Fibroblast of upper back skin (primary cell): ENCODE measurements at regions not wholly inside any gene's neighbourhood (a gene's known extent, or its start where the extent isn't known, plus 50 kb on each side); places are given as distances from the start of the nearest gene placed in this dataset.

Source experiments
- DNase-seq: peaks from one replicate; pipeline ENCODE4 v3.0.0-alpha.2; 2013

DNA sequence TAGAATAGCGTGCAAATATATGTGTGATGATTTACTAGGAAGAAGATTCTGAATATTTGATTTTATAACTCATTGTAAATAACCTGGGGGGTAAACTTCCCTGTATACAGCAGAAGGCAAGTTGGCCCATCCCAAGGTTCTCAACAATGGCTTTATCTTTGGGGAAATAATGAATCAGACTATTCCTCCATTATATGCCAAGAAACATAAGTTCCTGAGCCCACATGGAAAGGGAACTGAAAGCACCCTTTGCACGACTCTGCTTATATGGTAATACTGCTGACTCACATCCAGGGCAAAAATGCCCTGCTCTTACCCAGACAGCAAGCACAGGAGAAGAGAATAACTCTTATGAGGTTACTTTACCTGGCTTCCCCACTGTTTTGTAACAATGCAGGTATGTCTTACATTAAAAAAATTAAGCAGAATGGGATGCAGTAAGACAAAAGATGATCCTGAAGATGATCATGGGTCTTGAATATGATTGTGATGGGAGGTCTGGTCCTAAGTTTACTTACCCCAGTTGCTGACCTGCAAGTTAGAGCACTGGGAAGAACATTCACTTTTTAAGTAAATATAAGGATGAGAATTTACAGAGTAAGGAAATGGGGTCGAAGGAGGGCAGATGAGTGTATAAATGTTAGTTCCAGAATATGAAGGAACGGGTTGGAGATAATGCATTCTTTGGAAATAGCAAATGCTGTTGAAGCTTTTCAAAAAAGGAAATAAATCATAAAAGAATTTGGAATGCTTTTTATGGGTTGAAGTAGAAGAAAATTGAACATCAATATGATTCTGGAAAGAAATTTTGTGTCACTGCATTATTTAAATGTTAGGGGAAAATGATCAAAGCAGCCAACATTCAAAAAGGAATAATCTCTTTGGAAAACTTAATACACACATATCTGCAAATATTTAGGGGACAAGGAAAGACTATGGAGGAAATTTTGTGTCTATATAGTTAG, 428.4 kb upstream of the MPDZ start:
- DNase-seq, result peak; percentile 44

DNA sequence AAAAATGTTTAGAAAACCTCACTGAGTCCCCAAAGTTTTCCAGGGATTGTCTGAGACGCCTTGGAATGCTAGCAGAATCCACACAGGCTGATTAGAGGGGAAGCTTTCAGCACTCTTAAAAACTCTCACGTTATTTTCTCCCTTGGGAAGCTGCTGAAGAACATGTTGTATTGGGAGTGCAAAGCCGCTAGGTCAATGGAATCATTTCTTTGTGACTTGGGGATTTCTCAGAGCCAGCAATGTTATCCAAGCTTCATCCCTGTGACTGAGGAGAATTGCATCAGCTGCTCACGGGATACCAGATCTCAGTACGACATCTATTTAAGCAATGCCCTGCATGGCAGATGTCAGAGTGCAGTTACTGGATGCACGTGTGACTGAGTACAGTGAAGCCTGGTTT, 426.4 kb upstream of the MPDZ start:
- peak; percentile 93 for DNase-seq

DNA sequence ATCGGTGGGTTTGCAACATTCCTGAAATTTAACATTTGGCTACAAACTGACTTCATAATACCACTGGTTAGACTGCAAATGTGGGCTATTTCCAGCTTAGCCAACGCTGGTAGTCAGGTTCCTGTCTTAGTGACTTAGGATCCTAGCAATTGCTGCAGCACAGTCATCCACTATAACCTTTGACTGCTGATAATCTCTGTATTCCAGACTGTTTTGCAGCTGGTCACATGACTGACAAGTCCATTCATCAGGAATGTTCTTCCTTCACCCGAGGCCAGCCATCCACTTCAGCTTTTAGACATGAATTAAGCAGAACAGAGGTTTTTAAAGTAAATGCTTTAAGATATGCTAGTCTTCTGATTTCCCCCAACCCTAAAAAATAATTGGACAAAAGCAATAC, 425.9 kb upstream of the MPDZ start:
- peak; percentile 48 for DNase-seq

DNA sequence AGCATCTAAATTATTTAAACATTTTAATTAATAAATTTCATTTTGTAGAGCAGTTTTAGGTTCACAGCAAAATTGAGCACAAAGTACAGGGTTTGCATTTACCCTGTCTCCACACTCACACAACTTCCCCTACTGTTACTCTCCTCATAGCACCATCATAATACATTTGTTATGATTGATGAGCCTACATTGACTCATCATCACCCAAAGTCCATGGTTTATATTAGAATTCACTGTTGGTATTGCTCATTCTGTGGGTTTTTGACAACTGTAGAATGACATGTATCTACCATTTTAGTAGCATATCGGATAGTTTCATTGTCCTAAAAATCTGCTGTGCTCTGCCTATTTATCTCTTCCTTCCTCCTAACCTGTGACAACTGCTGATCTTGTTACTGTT, 411.1 kb upstream of the MPDZ start:
- peak; percentile 48 for DNase-seq

DNA sequence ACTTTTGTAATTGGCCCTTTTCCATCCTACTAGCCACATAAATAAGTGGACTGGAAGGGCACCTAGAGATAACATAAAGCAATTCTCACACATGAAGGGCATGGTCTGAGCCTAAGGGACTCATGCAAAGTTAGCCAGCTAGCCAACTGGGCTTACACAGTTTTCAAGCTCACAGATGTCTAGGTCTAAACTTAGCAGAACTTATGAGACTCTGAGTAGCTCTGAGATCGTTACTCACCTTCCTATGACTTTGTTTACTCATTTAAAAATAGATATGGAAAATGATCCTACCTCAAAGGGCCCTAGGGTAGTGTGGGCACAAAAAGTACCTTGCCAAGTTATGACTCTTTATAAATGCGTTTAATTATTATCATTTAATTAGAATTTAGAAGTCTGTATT, 410.4 kb upstream of the MPDZ start:
- DNase-seq, result no peak

DNA sequence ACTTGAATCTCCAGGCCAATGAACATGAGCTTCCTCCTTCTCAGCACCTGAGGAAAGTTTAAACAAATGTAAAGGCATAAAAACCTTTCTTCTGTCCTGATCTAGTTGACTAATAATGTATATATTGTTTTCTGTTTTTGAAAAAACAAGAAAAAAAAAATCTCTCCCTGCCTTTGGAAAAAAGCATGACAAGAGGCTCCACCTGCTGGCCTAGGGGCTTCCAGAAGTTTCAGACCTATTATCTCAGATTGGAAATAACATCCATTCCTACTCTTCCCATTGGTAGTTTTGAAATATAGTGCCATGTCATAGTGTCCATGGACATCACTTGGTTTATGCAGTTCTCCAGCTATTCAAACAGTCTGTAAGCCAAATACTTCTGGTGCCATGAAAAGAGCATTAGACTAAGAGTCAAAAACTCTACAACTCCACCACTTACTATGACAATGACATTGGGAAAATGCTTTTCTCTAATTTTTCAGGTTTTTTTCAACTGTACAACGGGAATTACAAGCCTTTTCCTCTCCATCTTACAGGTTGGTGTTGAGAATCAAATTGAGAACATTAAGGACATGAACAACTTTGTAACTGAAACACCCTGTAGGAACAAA, 409.6 kb upstream of the MPDZ start:
- peak; percentile 20 for DNase-seq

DNA sequence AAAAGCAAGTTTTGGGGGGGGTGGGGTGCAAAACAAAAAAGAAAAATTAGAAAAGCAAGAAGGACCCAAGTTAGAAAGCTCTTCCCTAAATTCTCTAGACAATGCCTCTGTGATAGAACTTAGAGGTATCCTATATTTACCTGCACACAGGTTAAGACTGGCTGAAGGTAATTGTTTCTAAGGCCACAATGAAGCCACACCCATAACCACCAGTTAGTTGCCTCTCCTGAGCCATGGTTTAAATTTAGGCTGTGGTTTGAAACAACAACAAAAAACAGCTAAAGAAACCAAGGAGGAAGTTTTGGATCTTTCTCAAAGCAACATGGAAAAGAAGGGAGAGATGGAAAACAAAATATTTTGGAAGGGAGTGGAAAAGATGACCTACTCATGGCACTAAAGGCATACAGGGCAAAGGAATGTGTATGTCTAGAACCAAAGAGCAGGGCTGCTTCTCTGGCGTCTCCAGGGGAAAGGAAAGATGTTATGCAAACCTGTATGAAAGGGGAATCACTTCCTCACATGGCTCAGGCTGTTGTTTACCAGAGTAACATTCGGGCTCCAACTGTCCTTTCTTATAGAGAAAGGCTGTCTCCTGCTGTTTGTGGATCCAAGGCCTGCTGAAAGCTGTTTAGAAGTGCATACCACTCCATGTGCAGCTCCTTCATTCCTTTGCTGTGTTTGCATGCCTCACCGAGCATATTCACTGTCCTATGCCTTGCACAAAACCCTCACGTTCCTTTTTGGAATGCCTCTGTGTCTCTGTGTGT, 408.9 kb upstream of the MPDZ start:
- DNase-seq, result peak; percentile 17

DNA sequence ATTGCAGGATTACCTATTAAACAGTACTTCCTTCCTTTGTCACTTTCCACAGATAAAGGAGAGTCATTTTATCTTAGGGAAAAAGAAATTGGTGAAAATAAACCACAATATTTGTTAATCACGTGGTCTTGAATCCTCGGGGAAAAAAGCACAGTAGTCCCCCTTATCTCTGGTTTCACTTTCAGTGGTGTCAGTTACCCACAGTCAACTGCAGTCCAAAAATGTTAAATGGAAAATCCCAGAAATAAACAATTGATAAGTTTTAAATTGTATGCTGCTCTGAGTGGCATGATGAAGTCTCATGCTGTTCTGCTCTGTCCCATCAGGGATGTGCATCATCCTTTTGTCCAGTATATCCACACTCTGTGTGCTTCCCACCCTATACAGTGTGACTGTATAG, 405.2 kb upstream of the MPDZ start:
- no peak for DNase-seq

DNA sequence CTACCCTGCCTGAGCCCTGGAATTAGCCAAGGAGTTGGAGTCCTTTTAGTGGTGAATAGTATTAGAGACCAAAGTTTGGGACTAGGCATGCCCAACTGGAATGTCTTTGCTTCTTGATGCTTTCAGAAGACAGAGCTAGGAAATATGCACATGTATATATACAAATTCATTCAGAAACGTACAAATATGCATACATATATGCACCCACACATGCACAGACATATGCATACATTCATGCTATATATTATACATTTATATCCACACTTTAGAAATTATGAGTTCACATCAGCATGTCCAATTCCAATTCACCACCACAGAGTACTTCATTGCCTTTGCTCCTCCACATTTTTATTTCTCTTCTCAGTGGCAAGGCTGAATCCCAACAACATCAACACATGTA, 398.3 kb upstream of the MPDZ start:
- DNase-seq, result no peak

DNA sequence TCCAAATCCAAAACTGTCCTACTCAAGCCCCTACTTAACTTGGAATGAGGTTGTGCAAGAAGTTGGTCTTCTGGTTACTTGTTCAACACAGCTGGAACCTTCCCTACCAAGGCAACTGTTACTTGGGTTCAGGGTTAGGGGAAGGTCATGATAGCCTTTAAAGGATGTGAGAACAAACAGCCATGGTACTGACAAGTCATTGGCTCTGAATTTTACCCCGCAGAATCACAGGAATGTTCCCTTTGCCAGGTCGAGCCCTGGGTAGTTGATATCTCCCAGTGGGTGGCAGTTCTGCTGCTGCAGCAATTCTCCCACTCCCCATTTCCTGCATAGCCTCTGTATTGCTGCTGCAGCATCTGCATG, 396.1 kb upstream of the MPDZ start:
- no peak for DNase-seq

DNA sequence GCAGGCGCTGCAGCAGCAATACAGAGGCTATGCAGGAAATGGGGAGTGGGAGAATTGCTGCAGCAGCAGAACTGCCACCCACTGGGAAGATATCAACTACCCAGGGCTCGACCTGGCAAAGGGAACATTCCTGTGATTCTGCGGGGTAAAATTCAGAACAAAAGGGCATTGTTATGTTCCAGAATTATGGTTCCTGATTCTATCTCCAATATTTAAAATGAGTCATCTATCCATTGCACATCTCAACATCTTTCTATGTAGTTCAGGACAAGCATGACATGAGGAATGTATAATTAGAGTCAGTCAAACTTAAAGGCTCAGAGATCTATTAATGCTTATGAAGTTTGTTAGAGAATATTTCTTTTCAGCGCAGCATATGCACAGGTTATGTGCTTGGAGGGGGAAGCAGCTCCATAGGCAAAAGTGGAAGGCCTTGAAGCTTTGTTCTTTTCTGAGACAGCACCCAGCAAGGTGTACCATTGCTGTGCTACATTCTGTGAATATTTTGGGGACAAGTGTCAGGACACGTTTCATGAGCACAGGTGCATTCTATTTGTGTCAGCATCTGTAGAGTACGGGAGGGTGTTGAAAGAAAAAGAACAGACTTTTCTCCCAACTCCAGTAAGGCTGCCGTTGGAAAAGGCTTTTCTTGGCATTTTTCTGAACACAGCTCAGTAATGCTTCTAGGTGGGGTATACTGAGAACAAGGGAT, 395.6 kb upstream of the MPDZ start:
- DNase-seq, result no peak

DNA sequence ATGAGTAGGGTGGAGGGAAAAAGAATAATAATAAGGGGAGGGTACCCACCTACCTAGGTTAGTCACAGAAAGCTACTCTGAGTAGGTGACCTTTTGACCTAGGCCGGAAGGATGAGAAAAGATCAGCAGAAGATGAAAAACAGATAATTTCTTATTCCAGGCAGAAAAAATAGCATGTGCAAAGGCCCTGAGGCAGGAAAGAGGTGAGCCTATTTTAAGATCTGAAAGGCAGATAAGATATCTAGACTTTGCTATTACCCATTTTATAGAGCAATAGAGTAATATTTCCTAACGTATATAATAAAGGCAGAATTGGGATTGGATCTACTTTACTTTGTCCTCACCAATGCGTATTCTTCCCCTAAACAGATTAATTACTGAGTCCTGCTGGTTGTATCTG, 393.9 kb upstream of the MPDZ start:
- DNase-seq, result no peak

DNA sequence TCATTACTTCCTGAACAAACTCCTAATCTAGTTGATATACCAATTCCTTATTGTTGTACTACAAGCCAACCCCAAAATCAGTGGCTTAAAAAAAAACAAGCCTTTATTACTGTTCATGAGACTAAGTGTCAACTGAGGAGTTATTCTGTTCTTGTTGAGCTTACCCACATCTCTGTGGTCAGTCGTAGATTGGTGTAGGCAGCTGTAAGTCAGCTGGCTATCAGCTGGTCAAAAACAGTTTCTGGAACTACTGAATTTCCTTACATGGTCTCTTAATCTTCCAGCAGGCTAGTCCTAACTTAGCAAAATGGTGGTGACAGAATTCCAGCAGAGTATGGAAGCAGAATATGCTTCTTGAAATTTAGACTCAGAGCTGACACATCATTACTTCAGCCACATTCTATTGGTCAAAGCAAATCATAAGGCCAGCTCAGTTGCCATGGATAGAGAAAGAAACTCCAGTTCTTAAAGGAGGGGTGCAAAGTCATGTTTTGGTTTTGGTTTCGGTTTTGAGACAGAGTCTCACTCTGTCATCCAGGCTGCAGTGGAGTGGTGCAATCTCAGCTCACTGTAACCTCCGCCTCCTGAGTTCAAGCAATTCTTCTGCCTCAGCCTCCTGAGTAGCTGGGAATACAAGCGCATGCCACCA, 386.1 kb upstream of the MPDZ start:
- peak; percentile 16 for DNase-seq

DNA sequence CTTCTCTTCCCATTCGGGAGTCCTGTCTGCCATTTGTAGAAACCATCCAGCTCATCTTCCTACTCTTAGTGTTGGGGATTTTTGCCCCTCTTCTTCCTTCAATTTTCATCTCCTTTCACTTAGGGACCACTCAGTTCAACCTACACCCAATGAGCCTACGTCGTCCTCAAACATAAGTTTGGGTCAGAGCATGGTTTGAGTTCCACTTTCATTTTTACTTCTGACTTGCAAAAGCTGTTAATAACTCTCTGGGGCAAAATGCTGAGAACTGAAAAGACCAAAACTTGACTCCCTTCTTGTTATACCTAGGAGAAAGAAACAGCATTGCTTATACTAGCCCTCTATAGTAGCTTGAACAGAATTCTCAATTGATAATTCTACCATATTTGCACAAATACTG, 381.5 kb upstream of the MPDZ start:
- DNase-seq, result no peak

DNA sequence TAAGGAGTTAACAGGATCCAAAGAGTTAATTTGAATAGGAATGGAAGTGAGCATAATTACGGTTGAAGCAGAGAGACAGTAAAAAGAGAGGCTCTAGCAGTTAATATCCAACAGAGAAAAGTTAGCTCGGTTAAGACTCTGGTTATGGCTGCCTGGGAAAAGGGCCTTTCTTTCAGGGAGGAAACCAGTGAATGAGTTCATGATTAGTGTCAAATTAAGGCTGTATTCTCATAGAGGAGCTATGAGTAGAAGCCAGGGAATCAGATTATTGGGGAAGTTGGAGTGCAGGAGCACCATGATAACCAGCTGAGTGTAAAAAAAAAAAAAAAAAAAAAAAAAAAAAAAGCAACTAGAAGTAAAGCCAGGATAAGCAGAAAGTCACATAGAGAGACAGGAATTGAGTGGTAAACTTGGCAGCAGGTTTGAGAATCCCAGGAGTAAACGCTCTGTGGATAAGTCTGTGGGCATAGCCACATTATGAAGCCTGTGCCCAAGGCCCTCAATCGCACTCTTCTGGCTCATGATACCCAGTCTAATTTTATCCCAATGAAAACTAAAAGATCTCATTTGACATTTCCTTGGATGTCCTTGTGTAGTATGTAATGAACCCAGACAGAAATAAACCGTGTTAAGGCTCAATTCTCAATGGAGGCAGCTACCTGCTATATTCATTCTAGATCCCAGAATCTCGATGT, 372.6 kb upstream of the MPDZ start:
- no peak for DNase-seq

DNA sequence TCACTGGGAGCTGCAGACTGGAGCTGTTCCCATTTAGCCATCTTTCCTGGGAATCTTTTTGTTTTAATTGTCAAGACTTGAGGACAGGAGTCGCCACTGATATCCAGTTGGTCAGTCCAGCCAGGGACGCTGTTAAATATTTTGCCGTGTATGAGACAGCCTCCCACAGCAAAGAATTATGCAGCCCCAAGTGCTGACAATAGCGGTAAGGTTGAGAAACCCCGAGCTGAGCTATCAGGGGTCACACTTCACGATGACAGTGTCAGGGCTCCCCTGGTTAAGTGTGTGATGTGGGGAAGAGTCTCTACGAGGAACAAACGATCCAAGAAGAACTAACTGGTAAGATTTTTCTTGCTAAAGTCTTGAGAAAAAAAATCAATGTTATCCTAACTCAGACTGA, 372.0 kb upstream of the MPDZ start:
- DNase-seq, result no peak

DNA sequence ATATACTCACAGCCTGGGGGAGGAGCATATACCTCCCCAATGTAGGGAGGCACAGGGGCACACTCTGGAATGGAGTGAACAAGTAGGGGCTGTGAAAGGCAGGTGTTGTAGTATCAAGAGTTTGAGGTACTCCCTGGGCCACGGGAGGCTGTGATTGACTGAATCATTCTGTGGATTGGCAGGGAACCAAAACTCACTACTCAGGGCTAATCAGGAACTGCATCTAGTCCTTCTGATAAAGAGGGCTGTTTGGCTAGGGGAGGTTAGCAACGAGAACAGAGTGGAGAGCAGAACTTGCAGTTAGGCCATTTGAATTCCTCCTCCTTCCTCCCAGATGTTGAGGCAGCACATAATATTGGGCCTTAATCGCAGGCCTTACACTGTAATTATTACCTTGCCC, 369.2 kb upstream of the MPDZ start:
- no peak for DNase-seq

DNA sequence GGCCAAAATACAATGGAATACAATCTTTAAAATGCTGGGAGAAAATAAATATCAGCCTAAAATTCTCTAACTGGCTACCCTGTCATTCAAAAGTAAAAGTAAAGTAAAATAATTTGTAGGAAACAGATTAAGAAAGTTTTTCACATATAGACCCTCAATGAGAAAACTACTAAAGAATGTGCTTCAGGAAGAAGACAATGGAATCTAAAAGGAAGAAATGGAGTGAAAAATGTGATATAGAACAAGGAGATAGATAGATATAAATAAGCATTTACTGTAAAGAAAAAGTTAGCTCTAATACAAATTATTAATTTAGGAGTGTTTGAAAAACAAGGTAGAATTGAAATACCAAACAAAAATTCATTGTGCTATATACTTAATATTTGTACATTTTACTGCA, 368.6 kb upstream of the MPDZ start:
- DNase-seq, result no peak

DNA sequence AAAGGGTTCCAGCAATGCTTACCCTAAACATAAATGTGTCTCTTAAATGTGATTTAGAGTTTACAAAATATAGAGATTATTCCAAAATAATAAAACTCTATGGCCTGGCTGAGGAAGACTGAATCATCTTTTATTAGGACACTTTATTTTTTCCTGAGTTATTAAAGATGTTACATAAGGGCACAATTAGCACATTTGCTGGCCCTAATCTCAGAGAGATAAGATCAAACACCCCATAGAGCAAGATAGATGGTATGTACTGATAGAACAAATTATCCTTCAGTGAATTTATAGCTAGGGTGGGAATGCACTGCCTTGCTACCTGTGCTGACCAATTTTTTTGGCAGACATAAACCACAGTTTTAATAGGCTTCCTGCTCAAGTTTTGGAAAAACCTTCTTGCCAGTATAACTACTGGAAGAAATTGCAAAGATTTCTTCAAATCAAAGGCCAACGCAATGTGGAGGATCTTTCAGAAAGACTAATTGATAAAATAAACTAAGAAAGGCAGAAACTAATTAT, 367.1 kb upstream of the MPDZ start:
- DNase-seq, result no peak

DNA sequence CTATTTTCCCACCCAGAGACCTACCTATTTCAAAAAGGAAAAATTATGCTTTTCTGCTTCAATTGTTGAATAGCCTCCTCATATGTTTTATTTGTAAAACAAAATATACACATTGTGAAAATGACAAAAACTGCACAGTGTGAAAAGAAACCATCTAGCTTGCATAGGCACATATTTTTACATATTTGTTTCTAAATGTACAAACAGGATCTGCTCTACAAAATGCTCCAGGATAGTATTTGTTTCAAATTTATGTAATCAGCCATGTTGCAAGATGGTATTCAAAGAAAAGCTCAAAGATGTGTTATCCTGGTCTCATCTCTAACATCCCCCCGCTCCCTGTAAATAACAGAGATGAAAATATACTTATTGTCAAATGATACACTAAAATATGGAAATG, 366.1 kb upstream of the MPDZ start:
- no peak for DNase-seq

DNA sequence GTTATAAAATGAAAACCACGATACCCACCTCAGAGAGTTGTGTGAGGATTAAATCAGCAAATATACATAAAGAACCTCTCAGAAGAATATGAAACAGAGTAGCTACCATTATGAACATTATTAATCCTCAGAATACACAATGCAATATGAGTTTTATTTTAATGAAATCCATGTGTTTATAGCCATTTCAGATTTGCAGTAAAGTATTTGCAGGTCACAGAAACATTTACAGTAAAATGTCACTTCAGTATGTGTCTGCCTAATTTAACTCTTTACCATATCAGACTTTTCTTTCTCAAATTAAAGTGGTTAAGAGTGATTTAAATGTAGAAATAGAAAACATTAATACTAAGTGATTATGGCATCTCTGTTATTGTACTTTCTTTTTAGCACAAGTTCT, 365.2 kb upstream of the MPDZ start:
- DNase-seq, result no peak

DNA sequence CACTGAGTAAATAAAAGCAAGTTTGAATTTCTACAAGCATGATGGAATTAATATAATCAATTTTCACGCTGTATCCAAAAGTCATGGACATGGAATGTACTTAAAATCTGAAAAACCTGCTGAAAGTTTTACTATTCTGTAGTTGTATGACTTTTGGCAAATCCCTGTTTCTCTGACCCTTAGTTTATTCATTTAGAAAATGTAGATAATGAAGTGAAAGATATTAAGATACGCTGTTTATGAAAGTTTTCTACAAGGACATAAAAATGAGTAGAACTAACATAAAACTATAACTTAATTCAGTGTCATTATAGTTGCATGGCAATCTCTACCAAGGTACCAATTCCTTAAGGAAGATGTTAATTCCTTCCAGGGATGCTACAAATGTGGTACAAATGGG, 363.2 kb upstream of the MPDZ start:
- DNase-seq, result no peak
